Glutamatergic neuron (in vitro differentiated cells): ENCODE measurements at regions not wholly inside any gene's neighbourhood (a gene's known extent, or its start where the extent isn't known, plus 50 kb on each side); places are given as distances from the start of the nearest gene placed in this dataset.

Experiments
- DNase-seq: peaks from one replicate; pipeline ENCODE4 v3.0.0; 2022
- H3K27ac Mint-ChIP-seq: one replicate; pipeline ENCODE4 v1.8.0; 2020; ENCODE audit warnings: mild to moderate bottlenecking, mixed read lengths, inconsistent platforms; ENCODE audit not compliant: unreplicated experiment
- H3K27me3 Mint-ChIP-seq: one replicate; pipeline ENCODE4 v1.8.0; 2020; ENCODE audit warnings: mild to moderate bottlenecking, moderate library complexity, mixed read lengths, inconsistent platforms; ENCODE audit not compliant: unreplicated experiment
- H3K36me3 Mint-ChIP-seq: one replicate; pipeline ENCODE4 v1.8.0; 2020; ENCODE audit warnings: mild to moderate bottlenecking, mixed read lengths, inconsistent platforms; ENCODE audit not compliant: unreplicated experiment
- H3K4me1 Mint-ChIP-seq: one replicate; pipeline ENCODE4 v1.8.0; 2020; ENCODE audit warnings: mild to moderate bottlenecking, low read depth, mixed read lengths, inconsistent platforms; ENCODE audit not compliant: unreplicated experiment
- H3K4me3 Mint-ChIP-seq: one replicate; pipeline ENCODE4 v1.8.0; 2020; ENCODE audit warnings: mild to moderate bottlenecking, mixed read lengths, inconsistent platforms; ENCODE audit not compliant: unreplicated experiment
- H3K9me3 Mint-ChIP-seq: one replicate; pipeline ENCODE4 v1.8.0; 2020; ENCODE audit warnings: mild to moderate bottlenecking, moderate library complexity, mixed read lengths, inconsistent platforms; ENCODE audit not compliant: unreplicated experiment
- CTCF ChIP-seq: fragments of 200-600 bp; sonication (generic); IDR thresholded peaks from one replicate; pipeline ENCODE4 v1.5.0; 2021; ENCODE audit not compliant: partially characterized antibody, unreplicated experiment

GRCh38 chr3:193872265-193872753 lies 263.6 kb upstream of the HES1 start:
- no peak for DNase-seq
- Mint-ChIP-seq H3K4me3 (no peak overlapping the region), H3K9me3 (peaks cover 2% of the 10 kb centered on the region), H3K27ac (no peak overlapping the region), H3K36me3 (peaks cover 10% of the 10 kb centered on the region), H3K27me3 (peaks cover 9% of the 10 kb centered on the region), H3K4me1 (peaks cover 8% of the 10 kb centered on the region)
- TF ChIP-seq CTCF, result no peak

GRCh38 chr3:193873426-193874201 lies 262.3 kb upstream of the HES1 start:
- no peak for TF ChIP-seq CTCF
- Mint-ChIP-seq H3K27me3 (peaks cover 6% of the 10 kb centered on the region), H3K4me3 (no peak overlapping the region), H3K9me3 (no peaks in the 10 kb centered on the region), H3K27ac (no peak overlapping the region), H3K4me1 (peaks cover 8% of the 10 kb centered on the region), H3K36me3 (peaks cover under 1% of the 10 kb centered on the region)
- DNase-seq, result no peak

GRCh38 chr3:193874512-193874911 lies 261.4 kb upstream of the HES1 start:
- no peak overlapping the region for H3K27ac Mint-ChIP-seq
- H3K36me3 Mint-ChIP-seq, result no peaks in the 10 kb centered on the region
- peaks cover 8% of the 10 kb centered on the region for H3K4me1 Mint-ChIP-seq
- no peaks in the 10 kb centered on the region for H3K9me3 Mint-ChIP-seq
- no peak for TF ChIP-seq CTCF
- no peak overlapping the region for H3K4me3 Mint-ChIP-seq
- DNase-seq, result no peak
- peaks cover 6% of the 10 kb centered on the region for H3K27me3 Mint-ChIP-seq

- Mint-ChIP-seq H3K36me3 (no peaks in the 10 kb centered on the region), H3K9me3 (no peaks in the 10 kb centered on the region), H3K4me1 (peaks cover 8% of the 10 kb centered on the region), H3K4me3 (no peak overlapping the region), H3K27me3 (peaks cover 5% of the 10 kb centered on the region), H3K27ac (no peak overlapping the region)
- no peak for DNase-seq
- no peak for TF ChIP-seq CTCF
Observed at GRCh38 chr3:193874997-193875593, 260.9 kb upstream of the HES1 start.

GRCh38 chr3:193875601-193876321 lies 260.2 kb upstream of the HES1 start:
- DNase-seq, result no peak
- peaks cover 2% of the 10 kb centered on the region for H3K27me3 Mint-ChIP-seq
- no peaks in the 10 kb centered on the region for H3K36me3 Mint-ChIP-seq
- no peak overlapping the region for H3K4me3 Mint-ChIP-seq
- no peak for TF ChIP-seq CTCF
- no peaks in the 10 kb centered on the region for H3K9me3 Mint-ChIP-seq
- no peak overlapping the region for H3K27ac Mint-ChIP-seq
- peaks cover 5% of the 10 kb centered on the region for H3K4me1 Mint-ChIP-seq
